Astrocyte of the cerebellum (primary cell): ENCODE measurements at regions not wholly inside any gene's neighbourhood (a gene's known extent, or its start where the extent isn't known, plus 50 kb on each side); places are given as distances from the start of the nearest gene placed in this dataset.

Source experiments
- DNase-seq: peaks from one replicate; pipeline ENCODE4 v3.0.0-alpha.2; 2011; ENCODE audit warnings: low read depth
- H3K4me3 ChIP-seq: 2 replicates; pipeline ENCODE4 v1.5.1; 2011; ENCODE audit warnings: mild to moderate bottlenecking, low read depth, low read length, moderate library complexity
- CTCF ChIP-seq: IDR thresholded peaks from 2 replicates; pipeline ENCODE4 v1.5.1; 2012; ENCODE audit warnings: low read length, low read depth, moderate library complexity, mild to moderate bottlenecking; ENCODE audit errors: missing control alignments
- in situ Hi-C: cut with HindIII; loops from 2 replicates; pipeline ENCODE4 v1.10.0; 2017; ENCODE audit warnings: low sequenced_read_pairs

DNA sequence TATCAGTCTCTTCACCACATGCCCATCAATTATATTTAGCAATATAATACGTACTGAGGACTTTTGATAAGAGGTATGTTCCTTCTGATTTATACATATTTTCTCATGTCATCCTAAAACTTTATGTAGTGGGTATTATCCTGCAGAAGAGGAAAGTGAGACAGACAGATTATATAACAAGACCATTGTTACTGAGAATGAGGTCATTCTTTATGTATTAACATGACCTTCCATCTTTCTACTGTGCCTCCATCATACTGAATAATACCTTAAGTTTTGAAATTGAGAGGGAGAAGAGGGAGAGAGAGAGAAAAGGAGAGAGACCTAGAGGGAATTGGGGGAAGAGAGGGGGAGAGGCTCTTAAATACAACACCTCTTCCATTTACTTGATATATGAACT lies 90.9 kb upstream of the CARMIL1 start:
- in situ Hi-C loops, result no loop called here
- no peak for DNase-seq
- TF ChIP-seq CTCF, result no peak
- H3K4me3 ChIP-seq, result no peak overlapping the region

- TF ChIP-seq CTCF, result no peak
- peak overlapping the region; percentile 13 for H3K4me3 ChIP-seq
- in situ Hi-C loops, result no loop called here
- DNase-seq, result peak; percentile 80
These were observed 86.3 kb upstream of the CARMIL1 start for GRCh38 chr6:25192590-25193459.

DNA sequence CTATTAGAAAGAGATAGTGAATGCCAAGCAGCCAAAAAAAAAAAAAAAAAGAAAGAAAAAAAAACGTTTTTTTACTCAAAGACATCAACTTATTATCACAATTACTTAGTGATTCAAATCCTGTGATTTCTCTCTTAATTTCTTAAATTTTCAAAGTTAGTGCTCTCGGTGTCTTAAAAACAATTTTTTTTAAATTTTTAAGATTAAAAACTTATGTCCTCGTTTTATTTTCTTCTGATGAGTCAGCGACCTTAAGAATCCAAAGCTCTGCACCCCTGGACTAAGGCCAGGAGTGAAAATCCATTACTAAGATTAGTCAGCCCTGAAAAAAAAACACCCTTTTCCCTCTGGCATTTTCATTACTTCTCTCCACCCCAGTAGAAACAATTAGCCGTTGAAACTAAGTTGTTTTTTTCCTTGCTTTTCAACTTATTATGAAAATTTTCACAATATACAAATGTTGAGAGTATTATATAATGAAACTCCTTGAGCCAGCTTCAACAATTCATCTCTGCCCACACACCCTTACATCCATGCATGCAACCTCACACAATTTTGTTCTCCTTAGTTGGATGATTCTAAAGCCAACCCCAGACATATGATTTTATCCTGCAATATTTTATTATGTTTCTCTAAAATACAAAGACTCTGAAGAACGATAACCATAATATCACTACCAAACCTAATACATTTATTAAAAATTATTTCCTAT lies 85.6 kb upstream of the CARMIL1 start:
- in situ Hi-C loops, result no loop called here
- peak; percentile 95 for DNase-seq
- TF ChIP-seq CTCF, result no peak
- no peak overlapping the region for H3K4me3 ChIP-seq

DNA sequence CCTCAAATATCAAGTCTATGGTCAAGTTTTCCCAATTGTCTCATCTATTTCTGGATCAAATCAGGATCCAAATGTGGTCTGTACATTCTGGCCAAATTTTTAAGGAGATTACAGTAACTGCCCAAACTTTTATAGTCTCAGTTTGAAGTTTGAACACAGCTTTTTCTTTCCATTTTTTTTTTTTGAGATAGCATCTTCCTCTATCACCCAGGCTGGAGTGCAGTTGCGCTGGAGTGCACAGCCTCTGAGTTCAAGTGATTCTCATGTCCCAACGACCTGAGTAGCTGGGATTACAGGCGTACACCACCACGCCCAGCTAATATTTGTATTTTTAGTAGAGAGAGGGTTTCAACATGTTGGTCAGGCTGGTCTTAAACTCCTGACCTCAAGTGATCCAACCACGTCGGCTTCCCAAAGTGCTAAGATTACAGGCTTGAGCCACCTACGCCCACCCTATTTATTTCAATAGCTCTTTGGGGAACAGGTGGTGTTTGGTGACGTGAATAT lies 84.9 kb upstream of the CARMIL1 start:
- no peak for TF ChIP-seq CTCF
- no peak for DNase-seq
- no peak overlapping the region for H3K4me3 ChIP-seq
- in situ Hi-C loops, result no loop called here

- no peak for TF ChIP-seq CTCF
- H3K4me3 ChIP-seq, result no peak overlapping the region
- in situ Hi-C loops, result no loop called here
- no peak for DNase-seq
These were observed 82.7 kb upstream of the CARMIL1 start for GRCh38 chr6:25196464-25196863.

- in situ Hi-C loops, result no loop called here
- TF ChIP-seq CTCF, result no peak
- H3K4me3 ChIP-seq, result no peak overlapping the region
- no peak for DNase-seq
These were observed 82.1 kb upstream of the CARMIL1 start for GRCh38 chr6:25197111-25197510.
